ENCODE measurements at regions not wholly inside any gene's neighbourhood (a gene's known extent, or its start where the extent isn't known, plus 50 kb on each side); places are given as distances from the start of the nearest gene placed in this dataset.

DNA sequence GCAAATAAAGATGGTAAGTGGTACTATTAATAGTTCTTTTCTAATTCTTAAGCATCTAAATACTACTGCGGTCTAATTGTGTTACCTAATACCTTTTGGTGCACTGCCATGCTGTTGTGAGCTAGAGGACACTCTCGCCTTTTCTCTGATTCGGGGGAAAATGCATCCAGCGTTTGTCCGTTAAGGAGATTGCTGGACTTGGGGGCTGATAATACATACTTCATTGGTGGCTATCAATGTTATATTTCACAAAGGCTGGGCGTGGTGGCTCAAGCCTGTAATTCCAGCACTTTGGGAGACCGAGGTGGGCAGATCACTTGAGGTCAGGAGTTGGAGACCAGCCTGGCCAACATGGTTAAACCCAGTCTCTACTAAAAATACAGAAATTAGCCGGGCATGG lies 141.7 kb upstream of the TWIST2 start:
- TF ChIP-seq POLR2AphosphoS5 (IDR thresholded peaks at IDR 0.05; ENCODE audit: low read depth, low read length) (no peak), JUND (IDR thresholded peaks at IDR 0.05) (no peak), FOXJ3 (CRISPR knock-in tag; IDR thresholded peaks at IDR 0.05) (no peak), TAF1 (IDR thresholded peaks at IDR 0.05; ENCODE audit: borderline replicate concordance, low read depth, low read length) (no peak), EZH2phosphoT487 (IDR thresholded peaks at IDR 0.05; ENCODE audit: borderline replicate concordance, low read depth) (no peak), CHD2 (IDR thresholded peaks at IDR 0.05; ENCODE audit: low read length, partially characterized antibody) (no peak)
- TF ChIP-seq, protein P1, sequence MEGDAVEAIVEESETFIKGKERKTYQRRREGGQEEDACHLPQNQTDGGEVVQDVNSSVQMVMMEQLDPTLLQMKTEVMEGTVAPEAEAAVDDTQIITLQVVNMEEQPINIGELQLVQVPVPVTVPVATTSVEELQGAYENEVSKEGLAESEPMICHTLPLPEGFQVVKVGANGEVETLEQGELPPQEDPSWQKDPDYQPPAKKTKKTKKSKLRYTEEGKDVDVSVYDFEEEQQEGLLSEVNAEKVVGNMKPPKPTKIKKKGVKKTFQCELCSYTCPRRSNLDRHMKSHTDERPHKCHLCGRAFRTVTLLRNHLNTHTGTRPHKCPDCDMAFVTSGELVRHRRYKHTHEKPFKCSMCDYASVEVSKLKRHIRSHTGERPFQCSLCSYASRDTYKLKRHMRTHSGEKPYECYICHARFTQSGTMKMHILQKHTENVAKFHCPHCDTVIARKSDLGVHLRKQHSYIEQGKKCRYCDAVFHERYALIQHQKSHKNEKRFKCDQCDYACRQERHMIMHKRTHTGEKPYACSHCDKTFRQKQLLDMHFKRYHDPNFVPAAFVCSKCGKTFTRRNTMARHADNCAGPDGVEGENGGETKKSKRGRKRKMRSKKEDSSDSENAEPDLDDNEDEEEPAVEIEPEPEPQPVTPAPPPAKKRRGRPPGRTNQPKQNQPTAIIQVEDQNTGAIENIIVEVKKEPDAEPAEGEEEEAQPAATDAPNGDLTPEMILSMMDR (IDR thresholded peaks at IDR 0.05), result no peak

Measured in SK-N-SH (cell line).